ENCODE measurements at regions not wholly inside any gene's neighbourhood (a gene's known extent, or its start where the extent isn't known, plus 50 kb on each side); places are given as distances from the start of the nearest gene placed in this dataset.

- TF ChIP-seq CTCF (IDR thresholded peaks at IDR 0.05; ENCODE audit: insufficient read depth, low read length, poor library complexity, severe bottlenecking) (no peak), EZH2phosphoT487 (conservative IDR thresholded peaks at IDR 0.05; ENCODE audit: low read length) (no peak)
These were observed 395.3 kb upstream of the NXPH2 start for GRCh38 chr2:139175510-139175909.
